ENCODE measurements at regions not wholly inside any gene's neighbourhood (a gene's known extent, or its start where the extent isn't known, plus 50 kb on each side); places are given as distances from the start of the nearest gene placed in this dataset.
"Not testable (repeated sequence)": the region's sequence is repeated elsewhere in the genome, so short reads cannot be mapped to it uniquely, and the experiment has no call there.

GRCh38 chr3:150270444-150270843 lies 137.7 kb upstream of the TSC22D2 start:
- not testable (repeated sequence) for DNase-seq (ENCODE audit: low read depth in 2 of 3, low spot score in 2 of 3)

GRCh38 chr3:150269526-150269925 lies 138.6 kb upstream of the TSC22D2 start:
- no peak for DNase-seq (ENCODE audit: low read depth in 2 of 3, low spot score in 2 of 3)

- DNase-seq (ENCODE audit: low read depth in 2 of 3, low spot score in 2 of 3), result no peak
These were observed 139.4 kb upstream of the TSC22D2 start for GRCh38 chr3:150268426-150269391.

GRCh38 chr3:150267288-150267687 lies 140.8 kb upstream of the TSC22D2 start:
- DNase-seq (ENCODE audit: low read depth in 2 of 3, low spot score in 2 of 3), result no peak

GRCh38 chr3:150265305-150265704 lies 142.8 kb upstream of the TSC22D2 start:
- DNase-seq (ENCODE audit: low read depth in 2 of 3, low spot score in 2 of 3), result no peak

- DNase-seq (ENCODE audit: low read depth in 2 of 3, low spot score in 2 of 3), result no peak
These were observed 143.4 kb upstream of the TSC22D2 start for GRCh38 chr3:150264561-150265279.

- no peak for DNase-seq (ENCODE audit: low read depth in 2 of 3, low spot score in 2 of 3)
These were observed 146.1 kb upstream of the TSC22D2 start for GRCh38 chr3:150261958-150262357.

GRCh38 chr3:150261418-150261817 lies 146.7 kb upstream of the TSC22D2 start:
- DNase-seq (ENCODE audit: low read depth in 2 of 3, low spot score in 2 of 3), result no peak

- no peak for DNase-seq (ENCODE audit: low read depth in 2 of 3, low spot score in 2 of 3)
These were observed 147.7 kb upstream of the TSC22D2 start for GRCh38 chr3:150260398-150260710.

GRCh38 chr3:150259526-150260397 lies 148.3 kb upstream of the TSC22D2 start:
- no peak for DNase-seq (ENCODE audit: low read depth in 2 of 3, low spot score in 2 of 3)

- no peak for DNase-seq (ENCODE audit: low read depth in 2 of 3, low spot score in 2 of 3)
These were observed 151.3 kb upstream of the TSC22D2 start for GRCh38 chr3:150256782-150257181.

- DNase-seq (ENCODE audit: low read depth in 2 of 3, low spot score in 2 of 3), result no peak
These were observed 151.8 kb upstream of the TSC22D2 start for GRCh38 chr3:150256318-150256717.

GRCh38 chr3:150255826-150256225 lies 152.3 kb upstream of the TSC22D2 start:
- no peak for DNase-seq (ENCODE audit: low read depth in 2 of 3, low spot score in 2 of 3)

GRCh38 chr3:150255413-150255812 lies 152.7 kb upstream of the TSC22D2 start:
- no peak for DNase-seq (ENCODE audit: low read depth in 2 of 3, low spot score in 2 of 3)

- no peak for DNase-seq (ENCODE audit: low read depth in 2 of 3, low spot score in 2 of 3)
These were observed 153.8 kb upstream of the TSC22D2 start for GRCh38 chr3:150254309-150254708.

GRCh38 chr3:150253622-150254021 lies 154.5 kb upstream of the TSC22D2 start:
- peak in 2 of 3 donors; percentile 43 to 88 for DNase-seq (ENCODE audit: low read depth in 2 of 3, low spot score in 2 of 3)

- peak in 2 of 3 donors; percentile 8 to 20 for DNase-seq (ENCODE audit: low read depth in 2 of 3, low spot score in 2 of 3)
These were observed 155.6 kb upstream of the TSC22D2 start for GRCh38 chr3:150252462-150252861.

GRCh38 chr3:150251187-150252062 lies 156.7 kb upstream of the TSC22D2 start:
- peak in 2 of 3 donors; percentile 7 to 8 for DNase-seq (ENCODE audit: low read depth in 2 of 3, low spot score in 2 of 3)

GRCh38 chr3:150249779-150250470 lies 158.2 kb upstream of the TSC22D2 start:
- no peak for DNase-seq (ENCODE audit: low read depth in 2 of 3, low spot score in 2 of 3)

Data from hematopoietic multipotent progenitor cell (in vitro differentiated cells).